ENCODE measurements at regions not wholly inside any gene's neighbourhood (a gene's known extent, or its start where the extent isn't known, plus 50 kb on each side); places are given as distances from the start of the nearest gene placed in this dataset.
A peak's percentile ranks its signal among the peaks of the same experiment; 100 is the strongest.

- TF ChIP-seq ZNF416 (CRISPR knock-in tag; IDR thresholded peaks at IDR 0.05) (no peak), SP1 (CRISPR knock-in tag; conservative IDR thresholded peaks at IDR 0.05) (0 out of 2 replicates have a peak, but pooled peaks have one; percentile 15), CBFB (CRISPR knock-in tag; IDR thresholded peaks at IDR 0.05; ENCODE audit: low read depth) (no peak), EMX1 (CRISPR knock-in tag; IDR thresholded peaks at IDR 0.05) (no peak), ZNF281 (CRISPR knock-in tag; IDR thresholded peaks at IDR 0.05) (no peak), ZNF263 (CRISPR knock-in tag; IDR thresholded peaks at IDR 0.05; ENCODE audit: low read depth) (peak; percentile 46; the same call in 1 of the 2 replicates), CDX4 (CRISPR knock-in tag; IDR thresholded peaks at IDR 0.05; ENCODE audit: borderline replicate concordance) (no peak), NR1H2 (CRISPR knock-in tag; IDR thresholded peaks at IDR 0.05) (no peak), USF1 (CRISPR knock-in tag; IDR thresholded peaks at IDR 0.05) (no peak), RORB (CRISPR knock-in tag; IDR thresholded peaks at IDR 0.05) (no peak), AR (CRISPR knock-in tag; IDR thresholded peaks at IDR 0.05) (no peak), ZBTB21 (CRISPR knock-in tag; IDR thresholded peaks at IDR 0.05; ENCODE audit: borderline replicate concordance) (no peak), ZNF425 (CRISPR knock-in tag; conservative IDR thresholded peaks at IDR 0.05) (no peak), SOX15 (CRISPR knock-in tag; IDR thresholded peaks at IDR 0.05) (no peak), ZNF532 (CRISPR knock-in tag; IDR thresholded peaks at IDR 0.05; ENCODE audit: borderline replicate concordance) (no peak), PRDM15 (CRISPR knock-in tag; IDR thresholded peaks at IDR 0.05) (no peak), ZNF317 (CRISPR knock-in tag; IDR thresholded peaks at IDR 0.05; ENCODE audit: borderline replicate concordance, low read depth) (no peak)
Observed at GRCh38 chr4:24471486-24472160, 112.7 kb downstream of the DHX15 start (continued).
